Fibroblast of lung (primary cell): ENCODE measurements at regions not wholly inside any gene's neighbourhood (a gene's known extent, or its start where the extent isn't known, plus 50 kb on each side); places are given as distances from the start of the nearest gene placed in this dataset.

Experiments used
- DNase-seq, 2 donors: peaks; one replicate each; pipeline versions ENCODE4 v3.0.0 to v3.0.0-alpha.2; 2010; ENCODE audit warnings: low read depth in 2 of 2
- H2AFZ ChIP-seq: 2 replicates; pipeline ENCODE4 v1.5.1; 2012; ENCODE audit warnings: low read length, control low read depth, inconsistent platforms
- H3K27ac ChIP-seq: 2 replicates; pipeline ENCODE4 v1.5.1; 2011; ENCODE audit warnings: low read length, control low read depth; ENCODE audit not compliant: insufficient read depth
- H3K27me3 ChIP-seq: 2 replicates; pipeline ENCODE4 v1.5.1; 2011; ENCODE audit warnings: mild to moderate bottlenecking, low read length; ENCODE audit not compliant: control insufficient read depth, insufficient read depth
- H3K36me3 ChIP-seq: 2 replicates; pipeline ENCODE4 v1.5.1; 2011; ENCODE audit warnings: low read length; ENCODE audit not compliant: control insufficient read depth, insufficient read depth
- H3K4me1 ChIP-seq: 2 replicates; pipeline ENCODE4 v1.5.1; 2011; ENCODE audit warnings: low read length; ENCODE audit not compliant: control insufficient read depth, insufficient read depth; ENCODE audit errors: extremely low read depth
- H3K4me2 ChIP-seq: 2 replicates; pipeline ENCODE4 v1.5.1; 2011; ENCODE audit warnings: low read length, control low read depth; ENCODE audit not compliant: insufficient read depth; ENCODE audit errors: extremely low read depth
- H3K4me3 ChIP-seq, 4 experiments: fragments of 200-600 bp in 1 of 4; sonication (generic) in 1 of 4; replicated peaks in 1 of 4; 2 replicates each; pipeline ENCODE4 v1.5.1; 2011 to 2016; ENCODE audit warnings: low read length in 4 of 4, low read depth in 3 of 4, mild to moderate bottlenecking in 3 of 4, control low read depth in 2 of 4, inconsistent platforms in 1 of 4, mixed read lengths in 1 of 4; ENCODE audit not compliant: insufficient read depth in 1 of 4; ENCODE audit errors: control extremely low read depth in 1 of 4
- H3K79me2 ChIP-seq: 2 replicates; pipeline ENCODE4 v1.5.1; 2012; ENCODE audit warnings: mild to moderate bottlenecking, low read length, inconsistent platforms; ENCODE audit not compliant: control insufficient read depth, insufficient read depth
- H3K9ac ChIP-seq: 2 replicates; pipeline ENCODE4 v1.5.1; 2011; ENCODE audit warnings: mild to moderate bottlenecking, low read length, control low read depth; ENCODE audit not compliant: insufficient read depth
- H3K9me3 ChIP-seq: 2 replicates; pipeline ENCODE4 v1.5.1; 2012; ENCODE audit warnings: low read depth, low read length; ENCODE audit not compliant: control insufficient read depth, insufficient read depth
- H4K20me1 ChIP-seq: 2 replicates; pipeline ENCODE4 v1.5.1; 2011; ENCODE audit warnings: low read length; ENCODE audit not compliant: control insufficient read depth, insufficient read depth; ENCODE audit errors: extremely low read depth
- CTCF ChIP-seq, 2 donors: IDR thresholded peaks in 1 of 2; conservative IDR thresholded peaks in 1 of 2; 1 replicate in 1 of 2; 2 replicates in 1 of 2; pipeline ENCODE4 v1.5.1; 2011 to 2012; ENCODE audit warnings: low read length in 2 of 2, control low read depth in 1 of 2, inconsistent platforms in 1 of 2, low read depth in 1 of 2, mild to moderate bottlenecking in 1 of 2
- EZH2 ChIP-seq: IDR thresholded peaks from 2 replicates; pipeline ENCODE4 v1.5.1; 2012; ENCODE audit warnings: low read length, control low read depth, mild to moderate bottlenecking; ENCODE audit errors: missing control alignments

GRCh38 chr12:123076604-123077297 lies 74.1 kb downstream of the PITPNM2 start:
- Histone ChIP-seq H3K4me1 (peaks cover 6% of the 10 kb centered on the region), H4K20me1 (no peaks in the 10 kb centered on the region), H3K4me2 (no peak overlapping the region), H3K27ac (no peak overlapping the region), H3K9ac (no peak overlapping the region), H3K36me3 (no peaks in the 10 kb centered on the region), H2AFZ (no peak overlapping the region), H3K27me3 (no peaks in the 10 kb centered on the region), H3K4me3 (no peak overlapping the region), H3K9me3 (no peaks in the 10 kb centered on the region), H3K79me2 (no peaks in the 10 kb centered on the region)
- DNase-seq, result peak in 1 of 2 donors; percentile 22
- no peak for TF ChIP-seq CTCF (conservative IDR thresholded peaks at IDR 0.05 in 1 of 2, IDR thresholded peaks at IDR 0.05 in 1 of 2; ENCODE audit: low read depth in 1 of 2, low read length in 2 of 2)
- TF ChIP-seq EZH2, result no peak

GRCh38 chr12:123075646-123076171 lies 75.2 kb downstream of the PITPNM2 start:
- H3K27ac ChIP-seq, result no peak overlapping the region
- no peak overlapping the region for H2AFZ ChIP-seq
- H3K36me3 ChIP-seq, result no peaks in the 10 kb centered on the region
- DNase-seq, result peak in 1 of 2 donors; percentile 58
- H4K20me1 ChIP-seq, result no peaks in the 10 kb centered on the region
- no peaks in the 10 kb centered on the region for H3K79me2 ChIP-seq
- no peaks in the 10 kb centered on the region for H3K9me3 ChIP-seq
- no peaks in the 10 kb centered on the region for H3K27me3 ChIP-seq
- H3K4me3 ChIP-seq, result no peak overlapping the region
- TF ChIP-seq CTCF (conservative IDR thresholded peaks at IDR 0.05 in 1 of 2, IDR thresholded peaks at IDR 0.05 in 1 of 2; ENCODE audit: low read depth in 1 of 2, low read length in 2 of 2) (no peak), EZH2 (no peak)
- H3K4me1 ChIP-seq, result peaks cover 11% of the 10 kb centered on the region
- no peak overlapping the region for H3K4me2 ChIP-seq
- no peak overlapping the region for H3K9ac ChIP-seq

- no peak overlapping the region for H3K27ac ChIP-seq
These were observed 75.7 kb downstream of the PITPNM2 start for GRCh38 chr12:123075087-123075645.

More at GRCh38 chr12:123075087-123075645, 75.7 kb downstream of the PITPNM2 start:
- Histone ChIP-seq H2AFZ (no peak overlapping the region), H3K4me1 (peaks cover 13% of the 10 kb centered on the region), H3K36me3 (no peaks in the 10 kb centered on the region), H3K79me2 (no peaks in the 10 kb centered on the region), H3K4me3 (no peak overlapping the region), H4K20me1 (no peaks in the 10 kb centered on the region), H3K27me3 (no peaks in the 10 kb centered on the region), H3K4me2 (no peak overlapping the region), H3K9ac (no peak overlapping the region), H3K9me3 (no peaks in the 10 kb centered on the region)
- TF ChIP-seq EZH2 (no peak), CTCF (conservative IDR thresholded peaks at IDR 0.05 in 1 of 2, IDR thresholded peaks at IDR 0.05 in 1 of 2; ENCODE audit: low read depth in 1 of 2, low read length in 2 of 2) (no peak)
- no peak for DNase-seq
